A549 (cell line): ENCODE measurements at regions not wholly inside any gene's neighbourhood (a gene's known extent, or its start where the extent isn't known, plus 50 kb on each side); places are given as distances from the start of the nearest gene placed in this dataset.

ENCODE experiments used
- ATAC-seq, 2 experiments: fragments of 200-7000 bp in 1 of 2; fragments of >200 bp in 1 of 2; cut with Nextera tagmentation in 1 of 2; cut with Tn5 transposase in 1 of 2; 3 replicates each; pipeline versions ENCODE4 v1.8.0 to v1.9.1; 2018 to 2020; ENCODE audit warnings: mild to moderate bottlenecking in 1 of 2, moderate library complexity in 1 of 2
- CTCF ChIA-PET: fragments of 300-600 bp; sonication (Branson Sonifier 250); formaldehyde crosslinking; extraction: SDS; loops from one replicate; lab custom pipeline; 2021; ENCODE audit warnings: antibody characterized with exemption, inconsistent platforms; lab: Yijun Ruan, JAX
- POLR2A ChIA-PET: fragments of 350-600 bp; formaldehyde crosslinking; extraction: SDS; loops from one replicate; lab custom pipeline; 2021; ENCODE audit warnings: antibody characterized with exemption, inconsistent platforms; lab: Yijun Ruan, JAX
- DNase-seq, 2 experiments: peaks; one replicate each; pipeline versions ENCODE4 v3.0.0 to v3.0.0-alpha.2; 2011 to 2016; ENCODE audit warnings: low read depth in 1 of 2, low spot score in 1 of 2
- FAIRE-seq: peaks from 2 replicates; lab custom pipeline; 2011; peaks lifted over from hg19 to GRCh38; lab: Jason Lieb, UNC
- H3K27ac ChIP-seq, 2 experiments: fragments of >200 bp; sonication (Bioruptor Twin); formaldehyde crosslinking; 3 replicates each; pipeline ENCODE4 v1.5.1; 2016 to 2017
- H3K4me1 ChIP-seq: fragments of >200 bp; sonication (Bioruptor Twin); formaldehyde crosslinking; 3 replicates; pipeline ENCODE4 v1.6.1; 2016
- H3K4me2 ChIP-seq: fragments of >200 bp; sonication (Bioruptor Twin); formaldehyde crosslinking; 3 replicates; pipeline ENCODE4 v1.6.1; 2016
- H3K4me3 ChIP-seq: fragments of >200 bp; sonication (Bioruptor Twin); formaldehyde crosslinking; 3 replicates; pipeline ENCODE4 v1.5.1; 2016
- H3K9me3 ChIP-seq: fragments of >200 bp; sonication (Bioruptor Twin); formaldehyde crosslinking; 3 replicates; pipeline ENCODE4 v1.6.1; 2016
- CEBPB ChIP-seq, 2 experiments: fragments of >200 bp in 1 of 2; sonication (Bioruptor Twin) in 1 of 2; formaldehyde crosslinking in 1 of 2; IDR thresholded peaks; 2 replicates each; pipeline ENCODE4 v1.6.1; 2012 to 2016
- CHD4 ChIP-seq: fragments of 200-600 bp; sonication (generic); IDR thresholded peaks from 2 replicates; pipeline ENCODE4 v1.6.1; 2016; ENCODE audit warnings: antibody characterized with exemption, mild to moderate bottlenecking, borderline replicate concordance
- CTCF ChIP-seq: fragments of >200 bp; sonication (Bioruptor Twin); formaldehyde crosslinking; IDR thresholded peaks from 3 replicates; pipeline ENCODE4 v1.5.1; 2016
- EHMT2 ChIP-seq: fragments of 200-600 bp; sonication (generic); IDR thresholded peaks from 2 replicates; pipeline ENCODE4 v1.6.1; 2016; ENCODE audit warnings: antibody characterized with exemption, low read depth, mild to moderate bottlenecking, moderate library complexity
- GATA3 ChIP-seq: IDR thresholded peaks from 2 replicates; pipeline ENCODE4 v1.6.1; 2012; ENCODE audit warnings: borderline replicate concordance
- HMGXB4 ChIP-seq: fragments of 250-450 bp; sonication (Bioruptor Pico); IDR thresholded peaks from 2 replicates; pipeline ENCODE4 v1.5.0; 2021; ENCODE audit warnings: mild to moderate bottlenecking, moderate library complexity, borderline replicate concordance
- HOXB13 ChIP-seq: fragments of 250-450 bp; sonication (Bioruptor Pico); IDR thresholded peaks from 2 replicates; pipeline ENCODE4 v1.5.0; 2020; ENCODE audit warnings: low read depth, mild to moderate bottlenecking, moderate library complexity
- JUNB ChIP-seq: fragments of >200 bp; sonication (Bioruptor Twin); formaldehyde crosslinking; IDR thresholded peaks from 2 replicates; pipeline ENCODE4 v1.6.1; 2016
- KDM1A ChIP-seq: fragments of 200-600 bp; sonication (generic); IDR thresholded peaks from 2 replicates; pipeline ENCODE4 v1.6.1; 2016; ENCODE audit warnings: low read depth, mild to moderate bottlenecking
- MAFK ChIP-seq: fragments of 450-650 bp; IDR thresholded peaks from 2 replicates; pipeline ENCODE4 v1.6.1; 2014; ENCODE audit not compliant: partially characterized antibody
- NFE2L2 ChIP-seq: fragments of 150-350 bp; conservative IDR thresholded peaks from 2 replicates; pipeline ENCODE4 v1.6.1; 2014; ENCODE audit warnings: low read length
- NPAS2 ChIP-seq: fragments of 250-450 bp; sonication (Bioruptor Pico); IDR thresholded peaks from 2 replicates; pipeline ENCODE4 v1.8.0; 2022; ENCODE audit warnings: mild to moderate bottlenecking, moderate library complexity, borderline replicate concordance
- NR3C1 ChIP-seq: fragments of >200 bp; sonication (Bioruptor Twin); formaldehyde crosslinking; IDR thresholded peaks from 3 replicates; pipeline ENCODE4 v1.6.1; 2017
- PHF8 ChIP-seq: fragments of 200-600 bp; sonication (generic); IDR thresholded peaks from 2 replicates; pipeline ENCODE4 v1.6.1; 2016; ENCODE audit warnings: low read depth, mild to moderate bottlenecking, antibody characterized with exemption, moderate library complexity, borderline replicate concordance
- POLR2AphosphoS2 ChIP-seq: conservative IDR thresholded peaks from 2 replicates; pipeline ENCODE4 v1.6.1; 2012; ENCODE audit warnings: low read length, improper control_type of control experiment, inconsistent platforms
- RCOR1 ChIP-seq: fragments of 150-350 bp; IDR thresholded peaks from 2 replicates; pipeline ENCODE4 v1.6.1; 2014; ENCODE audit warnings: antibody characterized with exemption, low read length, low read depth
- SREBF2 ChIP-seq: fragments of 450-650 bp; IDR thresholded peaks from 2 replicates; pipeline ENCODE4 v1.6.1; 2014; ENCODE audit warnings: mild to moderate bottlenecking, moderate library complexity
- TFCP2L1 ChIP-seq: fragments of 250-450 bp; sonication (Bioruptor Pico); IDR thresholded peaks from 2 replicates; pipeline ENCODE4 v1.5.0; 2021; ENCODE audit warnings: mild to moderate bottlenecking
- USF2 ChIP-seq: fragments of 450-650 bp; IDR thresholded peaks from 2 replicates; pipeline ENCODE4 v1.6.1; 2014; ENCODE audit warnings: antibody characterized with exemption
- ZC3H11A ChIP-seq: fragments of 450-650 bp; IDR thresholded peaks from 2 replicates; pipeline ENCODE4 v1.6.1; 2014; ENCODE audit warnings: antibody characterized with exemption, mild to moderate bottlenecking
- ZNF302 ChIP-seq: fragments of 250-450 bp; sonication (Bioruptor Pico); IDR thresholded peaks from 2 replicates; pipeline ENCODE4 v1.9.0; 2021; ENCODE audit warnings: inconsistent platforms, mild to moderate bottlenecking, moderate library complexity
- WGBS: methylation state at CpG from one replicate; pipeline ENCODE4 v1.1.6; 2017; ENCODE audit errors: missing lambda C conversion rate; 5-methylcytosine and 5-hydroxymethylcytosine counted together
- TF ChIP-seq, protein P1 (sequence below): IDR thresholded peaks from 2 replicates; pipeline ENCODE4 v1.6.1; 2012

DNA sequence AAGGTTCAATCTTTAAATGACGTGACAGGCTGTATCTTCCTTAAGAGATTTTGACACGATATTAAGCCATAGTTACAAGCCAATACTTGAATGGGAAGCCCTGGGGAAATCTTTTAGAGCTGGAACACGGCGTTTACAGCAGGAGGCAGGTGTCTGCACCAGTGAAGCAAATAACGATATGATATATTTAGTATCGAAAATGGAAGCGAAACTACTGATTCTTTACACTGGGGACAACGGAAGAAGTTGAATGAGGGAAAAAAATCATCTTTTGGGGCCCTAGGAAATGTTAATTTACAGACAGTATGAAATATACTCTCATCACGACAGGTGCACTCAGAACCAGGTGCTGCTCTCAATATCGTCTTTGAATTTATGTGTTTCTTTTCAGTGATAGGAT is 793.9 kb upstream of the PCDH20 start:
- TF ChIP-seq KDM1A (no peak), HMGXB4 (no peak), PHF8 (no peak), RCOR1 (no peak), NR3C1 (no peak), SREBF2 (no peak), ZNF302 (CRISPR knock-in tag) (no peak)
- FAIRE-seq = no peak
- H3K4me2 ChIP-seq = peak overlapping the region; percentile 39; the same call in 2 of the 3 replicates
- DNase-seq = no peak
- H3K4me1 ChIP-seq = no peaks in the 10 kb centered on the region
- no peaks in the 10 kb centered on the region for H3K9me3 ChIP-seq
- ATAC-seq = no peak
- H3K27ac ChIP-seq = no peak overlapping the region
- CTCF ChIA-PET = no interaction called here
- POLR2A ChIA-PET = no interaction called here
- 11% methylated on average over 10 of the region's 10 CpGs for WGBS
- H3K4me3 ChIP-seq = no peak overlapping the region

- H3K4me2 ChIP-seq = no peak overlapping the region
- POLR2A ChIA-PET = no interaction called here
- CTCF ChIA-PET = no interaction called here
- no peaks in the 10 kb centered on the region for H3K4me1 ChIP-seq
- H3K4me3 ChIP-seq = no peak overlapping the region
- no peak for ATAC-seq
- WGBS = 15% methylated on average over 2 of the region's 2 CpGs
- no peaks in the 10 kb centered on the region for H3K9me3 ChIP-seq
- no peak for TF ChIP-seq ZC3H11A
- no peak for TF ChIP-seq KDM1A
- TF ChIP-seq POLR2AphosphoS2 = no peak
- DNase-seq = no peak
- H3K27ac ChIP-seq = no peak overlapping the region
- no peak for FAIRE-seq
These were observed 791.7 kb upstream of the PCDH20 start for GRCh38 chr13:62207388-62207787.

DNA sequence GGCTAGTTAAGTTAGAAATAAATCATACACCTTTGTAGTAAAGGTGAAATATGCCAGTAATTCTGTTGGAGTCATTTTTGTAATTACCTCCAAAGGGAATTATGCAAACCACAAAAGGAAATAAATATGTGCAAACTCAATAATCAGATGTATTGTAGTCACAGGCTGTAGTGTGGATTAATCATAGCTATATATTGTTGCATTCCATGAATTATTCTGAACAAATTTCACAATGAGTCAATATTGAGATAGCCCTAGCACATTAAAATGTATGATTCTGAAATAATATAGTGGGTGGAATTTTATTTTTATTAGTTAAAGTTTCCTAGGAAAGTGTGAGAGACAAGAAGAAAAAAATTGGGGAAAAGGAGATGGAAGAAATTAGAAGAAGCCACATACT is 790.5 kb upstream of the PCDH20 start:
- Histone ChIP-seq H3K4me2 (no peak overlapping the region), H3K4me1 (no peaks in the 10 kb centered on the region), H3K9me3 (no peaks in the 10 kb centered on the region), H3K4me3 (no peak overlapping the region), H3K27ac (no peak overlapping the region)
- ChIA-PET CTCF (no interaction called here), POLR2A (no interaction called here)
- FAIRE-seq (no peak), ATAC-seq (no peak), DNase-seq (no peak)
- TF ChIP-seq, protein P1, sequence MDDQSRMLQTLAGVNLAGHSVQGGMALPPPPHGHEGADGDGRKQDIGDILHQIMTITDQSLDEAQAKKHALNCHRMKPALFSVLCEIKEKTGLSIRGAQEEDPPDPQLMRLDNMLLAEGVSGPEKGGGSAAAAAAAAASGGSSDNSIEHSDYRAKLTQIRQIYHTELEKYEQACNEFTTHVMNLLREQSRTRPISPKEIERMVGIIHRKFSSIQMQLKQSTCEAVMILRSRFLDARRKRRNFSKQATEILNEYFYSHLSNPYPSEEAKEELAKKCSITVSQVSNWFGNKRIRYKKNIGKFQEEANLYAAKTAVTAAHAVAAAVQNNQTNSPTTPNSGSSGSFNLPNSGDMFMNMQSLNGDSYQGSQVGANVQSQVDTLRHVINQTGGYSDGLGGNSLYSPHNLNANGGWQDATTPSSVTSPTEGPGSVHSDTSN = no peak
- TF ChIP-seq GATA3 = no peak
- no peak for TF ChIP-seq ZC3H11A
- TF ChIP-seq MAFK = no peak
- no peak for TF ChIP-seq CTCF
- TF ChIP-seq USF2 = no peak
- no peak for TF ChIP-seq CEBPB (IDR thresholded peaks at IDR 0.05)
- TF ChIP-seq CHD4 = no peak
- no peak for TF ChIP-seq PHF8
- TF ChIP-seq TFCP2L1 (CRISPR knock-in tag) = no peak
- TF ChIP-seq EHMT2 = no peak
- TF ChIP-seq NFE2L2 = no peak
- TF ChIP-seq HOXB13 (CRISPR knock-in tag) = no peak
- TF ChIP-seq NPAS2 (CRISPR knock-in tag) = no peak
- no peak for TF ChIP-seq JUNB
